ENCODE measurements at regions not wholly inside any gene's neighbourhood (a gene's known extent, or its start where the extent isn't known, plus 50 kb on each side); places are given as distances from the start of the nearest gene placed in this dataset.

GRCh38 chr6:165086814-165087213, 222.6 kb downstream of the C6orf118 start:
- H3K27me3 ChIP-seq (ENCODE audit: low read depth) = peaks cover 3% of the 10 kb centered on the region
- intact Hi-C loops (cut with micrococcal nuclease) = no loop called here
- TF ChIP-seq CTCF (IDR thresholded peaks at IDR 0.05; ENCODE audit: borderline replicate concordance) = no peak
- H3K36me3 ChIP-seq = no peaks in the 10 kb centered on the region
- no peaks in the 10 kb centered on the region for H3K9me3 ChIP-seq (replicated peaks)
- H3K4me1 ChIP-seq = no peaks in the 10 kb centered on the region
- no peak overlapping the region for H3K27ac ChIP-seq (replicated peaks)
- H3K4me3 ChIP-seq = no peak overlapping the region
- no peak for DNase-seq

- intact Hi-C loops (cut with micrococcal nuclease) = no loop called here
- no peak for DNase-seq
- no peak for TF ChIP-seq CTCF (IDR thresholded peaks at IDR 0.05; ENCODE audit: borderline replicate concordance)
Measured at GRCh38 chr6:165082636-165083035, 226.8 kb downstream of the C6orf118 start.

GRCh38 chr6:165081944-165082532, 227.4 kb downstream of the C6orf118 start:
- intact Hi-C loops (cut with micrococcal nuclease) = no loop called here
- TF ChIP-seq CTCF (IDR thresholded peaks at IDR 0.05; ENCODE audit: borderline replicate concordance) = no peak
- Histone ChIP-seq H3K4me3 (no peak overlapping the region), H3K27ac (replicated peaks) (no peak overlapping the region), H3K36me3 (no peaks in the 10 kb centered on the region), H3K27me3 (ENCODE audit: low read depth) (no peaks in the 10 kb centered on the region), H3K9me3 (replicated peaks) (no peaks in the 10 kb centered on the region), H3K4me1 (no peaks in the 10 kb centered on the region)
- DNase-seq = no peak

More at GRCh38 chr6:165082636-165083035, 226.8 kb downstream of the C6orf118 start:
- H3K9me3 ChIP-seq (replicated peaks) = no peaks in the 10 kb centered on the region
- no peaks in the 10 kb centered on the region for H3K36me3 ChIP-seq
- no peak overlapping the region for H3K27ac ChIP-seq (replicated peaks)
- no peaks in the 10 kb centered on the region for H3K4me1 ChIP-seq
- H3K4me3 ChIP-seq = no peak overlapping the region
- no peaks in the 10 kb centered on the region for H3K27me3 ChIP-seq (ENCODE audit: low read depth)

GRCh38 chr6:165077876-165078275, 231.5 kb downstream of the C6orf118 start:
- no peaks in the 10 kb centered on the region for H3K9me3 ChIP-seq (replicated peaks)
- no peak for DNase-seq
- TF ChIP-seq CTCF (IDR thresholded peaks at IDR 0.05; ENCODE audit: borderline replicate concordance) = no peak
- no peaks in the 10 kb centered on the region for H3K36me3 ChIP-seq
- H3K4me1 ChIP-seq = no peaks in the 10 kb centered on the region
- no peaks in the 10 kb centered on the region for H3K27me3 ChIP-seq (ENCODE audit: low read depth)
- intact Hi-C loops (cut with micrococcal nuclease) = no loop called here
- no peak overlapping the region for H3K27ac ChIP-seq (replicated peaks)
- no peak overlapping the region for H3K4me3 ChIP-seq

- Histone ChIP-seq H3K27me3 (ENCODE audit: low read depth) (no peaks in the 10 kb centered on the region), H3K9me3 (replicated peaks) (no peaks in the 10 kb centered on the region), H3K4me1 (no peaks in the 10 kb centered on the region), H3K27ac (replicated peaks) (no peak overlapping the region), H3K4me3 (no peak overlapping the region), H3K36me3 (no peaks in the 10 kb centered on the region)
- intact Hi-C loops (cut with micrococcal nuclease) = no loop called here
- no peak for DNase-seq
- no peak for TF ChIP-seq CTCF (IDR thresholded peaks at IDR 0.05; ENCODE audit: borderline replicate concordance)
Measured at GRCh38 chr6:165071906-165072305, 237.5 kb downstream of the C6orf118 start.

Data from left ventricle myocardium inferior (tissue), 1 donor.